ENCODE measurements at regions not wholly inside any gene's neighbourhood (a gene's known extent, or its start where the extent isn't known, plus 50 kb on each side); places are given as distances from the start of the nearest gene placed in this dataset.

DNA sequence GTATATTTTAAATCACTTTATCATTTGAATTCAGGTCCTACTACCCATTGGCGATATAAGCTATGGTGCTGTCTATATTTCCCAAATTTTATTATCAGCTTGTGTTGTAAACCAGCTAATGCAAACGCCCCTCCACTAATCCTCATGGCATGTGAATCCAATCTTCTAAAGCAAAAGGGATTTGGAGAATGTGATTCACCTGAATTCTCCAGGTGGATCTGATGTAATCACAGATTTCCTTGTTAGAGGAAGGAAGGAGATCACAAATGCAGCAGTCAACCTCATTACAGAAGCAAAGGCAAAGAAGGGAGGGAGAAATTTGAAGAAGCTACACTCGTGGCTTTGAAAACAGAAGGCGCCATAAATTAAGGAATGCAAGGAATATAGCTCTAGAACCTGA, 431.1 kb upstream of the CDH19 start:
- TF ChIP-seq, protein P1, sequence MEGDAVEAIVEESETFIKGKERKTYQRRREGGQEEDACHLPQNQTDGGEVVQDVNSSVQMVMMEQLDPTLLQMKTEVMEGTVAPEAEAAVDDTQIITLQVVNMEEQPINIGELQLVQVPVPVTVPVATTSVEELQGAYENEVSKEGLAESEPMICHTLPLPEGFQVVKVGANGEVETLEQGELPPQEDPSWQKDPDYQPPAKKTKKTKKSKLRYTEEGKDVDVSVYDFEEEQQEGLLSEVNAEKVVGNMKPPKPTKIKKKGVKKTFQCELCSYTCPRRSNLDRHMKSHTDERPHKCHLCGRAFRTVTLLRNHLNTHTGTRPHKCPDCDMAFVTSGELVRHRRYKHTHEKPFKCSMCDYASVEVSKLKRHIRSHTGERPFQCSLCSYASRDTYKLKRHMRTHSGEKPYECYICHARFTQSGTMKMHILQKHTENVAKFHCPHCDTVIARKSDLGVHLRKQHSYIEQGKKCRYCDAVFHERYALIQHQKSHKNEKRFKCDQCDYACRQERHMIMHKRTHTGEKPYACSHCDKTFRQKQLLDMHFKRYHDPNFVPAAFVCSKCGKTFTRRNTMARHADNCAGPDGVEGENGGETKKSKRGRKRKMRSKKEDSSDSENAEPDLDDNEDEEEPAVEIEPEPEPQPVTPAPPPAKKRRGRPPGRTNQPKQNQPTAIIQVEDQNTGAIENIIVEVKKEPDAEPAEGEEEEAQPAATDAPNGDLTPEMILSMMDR (conservative IDR thresholded peaks at IDR 0.05; ENCODE audit: low read depth, low read length), result no peak
- H3K4me3 ChIP-seq (ENCODE audit: low read length), result no peak overlapping the region
- no peak for DNase-seq (ENCODE audit: low read depth)

- no peak overlapping the region for H3K4me3 ChIP-seq (ENCODE audit: low read length)
- TF ChIP-seq, protein P1 (conservative IDR thresholded peaks at IDR 0.05; ENCODE audit: low read depth, low read length), result no peak
- DNase-seq (ENCODE audit: low read depth), result no peak
These were observed 419.2 kb upstream of the CDH19 start for GRCh38 chr18:67023059-67023458.

GRCh38 chr18:67010919-67011318, 407.0 kb upstream of the CDH19 start:
- DNase-seq (ENCODE audit: low read depth), result peak; percentile 64
- no peak overlapping the region for H3K4me3 ChIP-seq (ENCODE audit: low read length)

GRCh38 chr18:67007999-67008398, 404.1 kb upstream of the CDH19 start:
- TF ChIP-seq, protein P1 (conservative IDR thresholded peaks at IDR 0.05; ENCODE audit: low read depth, low read length), result no peak
- no peak overlapping the region for H3K4me3 ChIP-seq (ENCODE audit: low read length)
- DNase-seq (ENCODE audit: low read depth), result no peak

More at GRCh38 chr18:67010919-67011318, 407.0 kb upstream of the CDH19 start:
- TF ChIP-seq, protein P1 (conservative IDR thresholded peaks at IDR 0.05; ENCODE audit: low read depth, low read length), result no peak

DNA sequence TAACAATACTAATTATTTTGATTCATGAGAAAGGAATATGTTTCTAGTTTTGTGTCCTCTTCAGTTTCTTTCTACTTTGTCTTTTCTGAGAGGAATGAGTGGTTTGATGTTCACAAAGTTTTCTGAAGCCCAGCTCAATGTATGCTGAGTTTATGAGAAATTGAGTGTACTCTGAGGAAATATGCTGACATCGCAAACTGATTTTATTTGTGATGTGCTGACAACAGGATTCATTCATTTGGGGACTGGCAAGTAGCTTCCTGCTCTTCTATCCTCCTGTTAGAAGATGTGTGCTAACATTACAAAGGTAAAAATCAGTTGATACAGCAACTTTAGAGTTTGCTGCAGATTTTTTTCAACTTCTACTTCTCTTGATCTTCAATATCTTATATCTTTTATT, 403.2 kb upstream of the CDH19 start:
- DNase-seq (ENCODE audit: low read depth), result no peak

DNA sequence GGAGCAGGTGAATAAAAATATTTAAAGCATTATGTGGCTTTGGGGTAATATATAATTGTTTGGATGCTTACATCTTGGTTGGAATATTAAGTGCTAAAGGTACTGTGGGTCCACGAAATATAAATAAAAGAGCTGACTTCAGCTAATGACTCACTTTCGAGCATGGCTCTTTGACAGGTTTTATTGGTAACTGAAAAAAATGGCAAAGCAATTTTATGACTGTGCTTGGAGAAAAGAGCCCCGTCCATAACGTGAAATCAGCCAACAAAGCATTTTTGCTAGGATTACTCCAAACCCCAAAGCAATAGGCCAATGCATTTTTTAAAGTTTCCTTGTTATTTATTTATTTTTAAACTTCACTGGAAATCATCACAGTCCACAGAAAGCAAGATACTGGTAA, 397.2 kb upstream of the CDH19 start:
- TF ChIP-seq, protein P1 (conservative IDR thresholded peaks at IDR 0.05; ENCODE audit: low read depth, low read length), result no peak
- no peak overlapping the region for H3K4me3 ChIP-seq (ENCODE audit: low read length)
- peak; percentile 44 for DNase-seq (ENCODE audit: low read depth)

More for the DNA sequence above, 403.2 kb upstream of the CDH19 start:
- TF ChIP-seq, protein P1 (conservative IDR thresholded peaks at IDR 0.05; ENCODE audit: low read depth, low read length), result no peak
- H3K4me3 ChIP-seq (ENCODE audit: low read length), result no peak overlapping the region

DNA sequence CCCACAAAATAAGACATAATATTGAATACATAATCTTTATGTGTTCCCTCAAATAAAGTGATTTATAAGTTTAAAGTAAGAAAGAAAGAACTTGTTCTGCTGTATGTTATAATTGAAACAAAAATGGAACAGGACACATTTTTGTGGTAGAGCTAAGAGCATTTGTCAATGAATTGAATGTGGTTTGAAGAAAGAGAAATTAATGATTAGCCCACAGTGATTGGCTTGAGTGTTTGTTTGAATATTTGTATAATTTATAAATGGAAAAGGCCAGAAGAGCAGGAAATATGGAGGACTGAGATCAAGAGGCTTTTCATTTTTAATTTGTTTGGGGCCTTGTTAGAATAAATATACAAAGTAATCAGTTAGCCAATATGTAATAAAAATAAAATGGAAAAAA, 395.1 kb upstream of the CDH19 start:
- no peak overlapping the region for H3K4me3 ChIP-seq (ENCODE audit: low read length)
- DNase-seq (ENCODE audit: low read depth), result no peak
- TF ChIP-seq, protein P1 (conservative IDR thresholded peaks at IDR 0.05; ENCODE audit: low read depth, low read length), result no peak
